ENCODE measurements at regions not wholly inside any gene's neighbourhood (a gene's known extent, or its start where the extent isn't known, plus 50 kb on each side); places are given as distances from the start of the nearest gene placed in this dataset.

GRCh38 chr14:97944380-97944779 is 1147.2 kb downstream of the VRK1 start:
- H3K9me3 Mint-ChIP-seq, result peaks cover 5 to 10% of the 10 kb centered on the region in 2 donors
- peak; percentile 38 to 46 for ATAC-seq (replicated peaks in 1 of 2)
- DNase-seq, result no peak
- peaks cover 32% of the 10 kb centered on the region for H3K4me1 Mint-ChIP-seq (ENCODE audit: low read depth)
- H3K27ac Mint-ChIP-seq, result peak overlapping the region; percentile 18
- no peaks in the 10 kb centered on the region for H3K27me3 Mint-ChIP-seq (ENCODE audit: low read depth)
- H3K36me3 Mint-ChIP-seq (ENCODE audit: insufficient read depth in 2 of 2), result peaks cover 9 to 14% of the 10 kb centered on the region in 2 donors
- peak overlapping the region in 1 of 2 donors; percentile 18 for H3K4me3 Mint-ChIP-seq

GRCh38 chr14:97945631-97946030 is 1148.4 kb downstream of the VRK1 start:
- H3K36me3 Mint-ChIP-seq (ENCODE audit: insufficient read depth in 2 of 2), result peaks cover 8 to 11% of the 10 kb centered on the region in 2 donors
- DNase-seq (no peak), ATAC-seq (replicated peaks in 1 of 2) (no peak)
- H3K9me3 Mint-ChIP-seq, result peaks cover 2 to 6% of the 10 kb centered on the region in 2 donors
- no peak overlapping the region for H3K4me3 Mint-ChIP-seq
- no peak overlapping the region for H3K27ac Mint-ChIP-seq
- H3K27me3 Mint-ChIP-seq (ENCODE audit: low read depth), result no peaks in the 10 kb centered on the region
- peaks cover 32% of the 10 kb centered on the region for H3K4me1 Mint-ChIP-seq (ENCODE audit: low read depth)

- H3K36me3 Mint-ChIP-seq (ENCODE audit: insufficient read depth in 2 of 2), result peaks cover 8 to 11% of the 10 kb centered on the region in 2 donors
- no peaks in the 10 kb centered on the region for H3K27me3 Mint-ChIP-seq (ENCODE audit: low read depth)
- ATAC-seq (replicated peaks in 1 of 2) (no peak), DNase-seq (no peak)
- H3K9me3 Mint-ChIP-seq, result peaks cover 2 to 6% of the 10 kb centered on the region in 2 donors
- H3K4me3 Mint-ChIP-seq, result no peak overlapping the region
- peaks cover 32% of the 10 kb centered on the region for H3K4me1 Mint-ChIP-seq (ENCODE audit: low read depth)
- no peak overlapping the region for H3K27ac Mint-ChIP-seq
Observed at GRCh38 chr14:97946240-97946639, 1149.1 kb downstream of the VRK1 start.

GRCh38 chr14:97946641-97947040 is 1149.5 kb downstream of the VRK1 start:
- DNase-seq, result no peak
- H3K27ac Mint-ChIP-seq, result no peak overlapping the region
- ATAC-seq (replicated peaks in 1 of 2), result no peak
- peaks cover 32% of the 10 kb centered on the region for H3K4me1 Mint-ChIP-seq (ENCODE audit: low read depth)
- H3K27me3 Mint-ChIP-seq (ENCODE audit: low read depth), result no peaks in the 10 kb centered on the region
- H3K4me3 Mint-ChIP-seq, result no peak overlapping the region
- peaks cover 1 to 6% of the 10 kb centered on the region in 2 donors for H3K9me3 Mint-ChIP-seq
- H3K36me3 Mint-ChIP-seq (ENCODE audit: insufficient read depth in 2 of 2), result peaks cover 7 to 11% of the 10 kb centered on the region in 2 donors

GRCh38 chr14:97948841-97949240 is 1151.7 kb downstream of the VRK1 start:
- ATAC-seq (replicated peaks in 1 of 2), result no peak
- Mint-ChIP-seq H3K27me3 (ENCODE audit: low read depth) (no peaks in the 10 kb centered on the region), H3K4me3 (no peak overlapping the region), H3K4me1 (ENCODE audit: low read depth) (peaks cover 34% of the 10 kb centered on the region), H3K27ac (no peak overlapping the region), H3K9me3 (no peaks in the 10 kb centered on the region), H3K36me3 (ENCODE audit: insufficient read depth in 2 of 2) (peaks cover 7 to 9% of the 10 kb centered on the region in 2 donors)
- DNase-seq, result no peak

- H3K4me1 Mint-ChIP-seq (ENCODE audit: low read depth), result peaks cover 7% of the 10 kb centered on the region
Observed at GRCh38 chr14:97956581-97957340, 1159.6 kb downstream of the VRK1 start.

GRCh38 chr14:97959251-97959650 is 1162.1 kb downstream of the VRK1 start:
- ATAC-seq (replicated peaks in 1 of 2) (no peak), DNase-seq (no peak)
- Mint-ChIP-seq H3K36me3 (ENCODE audit: insufficient read depth in 2 of 2) (peaks cover 24 to 51% of the 10 kb centered on the region in 2 donors), H3K4me3 (no peak overlapping the region), H3K27me3 (ENCODE audit: low read depth) (no peaks in the 10 kb centered on the region), H3K9me3 (peaks cover 9 to 10% of the 10 kb centered on the region in 2 donors), H3K4me1 (ENCODE audit: low read depth) (peaks cover 8% of the 10 kb centered on the region), H3K27ac (no peak overlapping the region)

More at GRCh38 chr14:97956581-97957340, 1159.6 kb downstream of the VRK1 start:
- peaks cover 9 to 10% of the 10 kb centered on the region in 2 donors for H3K9me3 Mint-ChIP-seq
- H3K27ac Mint-ChIP-seq, result no peak overlapping the region
- no peaks in the 10 kb centered on the region for H3K27me3 Mint-ChIP-seq (ENCODE audit: low read depth)
- no peak for DNase-seq
- H3K36me3 Mint-ChIP-seq (ENCODE audit: insufficient read depth in 2 of 2), result peaks cover 28 to 50% of the 10 kb centered on the region in 2 donors
- ATAC-seq (replicated peaks in 1 of 2), result no peak
- no peak overlapping the region for H3K4me3 Mint-ChIP-seq

GRCh38 chr14:97960436-97960835 is 1163.3 kb downstream of the VRK1 start:
- no peak for ATAC-seq (replicated peaks in 1 of 2)
- Mint-ChIP-seq H3K4me3 (no peak overlapping the region), H3K27me3 (ENCODE audit: low read depth) (no peaks in the 10 kb centered on the region), H3K4me1 (ENCODE audit: low read depth) (peaks cover 16% of the 10 kb centered on the region), H3K9me3 (peaks cover 9 to 10% of the 10 kb centered on the region in 2 donors), H3K27ac (no peak overlapping the region), H3K36me3 (ENCODE audit: insufficient read depth in 2 of 2) (peaks cover 23 to 44% of the 10 kb centered on the region in 2 donors)
- DNase-seq, result no peak

- peak; percentile 20 to 26 for DNase-seq
- Mint-ChIP-seq H3K27ac (peak overlapping the region; percentile 94), H3K9me3 (peaks cover 9 to 24% of the 10 kb centered on the region in 2 donors), H3K4me3 (peak overlapping the region; percentile 70), H3K4me1 (ENCODE audit: low read depth) (peaks cover 83% of the 10 kb centered on the region), H3K27me3 (ENCODE audit: low read depth) (no peaks in the 10 kb centered on the region), H3K36me3 (ENCODE audit: insufficient read depth in 2 of 2) (peaks cover 31 to 62% of the 10 kb centered on the region in 2 donors)
- ATAC-seq (replicated peaks in 1 of 2), result peak; percentile 81 to 82
Observed at GRCh38 chr14:97970222-97970621, 1173.0 kb downstream of the VRK1 start.

GRCh38 chr14:97975216-97975615 is 1178.0 kb downstream of the VRK1 start:
- Mint-ChIP-seq H3K27ac (peak overlapping the region; percentile 99), H3K4me1 (ENCODE audit: low read depth) (peaks cover 83% of the 10 kb centered on the region), H3K36me3 (ENCODE audit: insufficient read depth in 2 of 2) (peaks cover 19 to 35% of the 10 kb centered on the region in 2 donors), H3K4me3 (peak overlapping the region; percentile 89 to 97), H3K9me3 (peaks cover 2 to 9% of the 10 kb centered on the region in 2 donors), H3K27me3 (ENCODE audit: low read depth) (no peaks in the 10 kb centered on the region)
- DNase-seq, result peak in 1 of 2 donors; percentile 17
- ATAC-seq (replicated peaks in 1 of 2), result no peak

GRCh38 chr14:97975962-97976361 is 1178.8 kb downstream of the VRK1 start:
- Mint-ChIP-seq H3K27ac (peak overlapping the region; percentile 99), H3K4me1 (ENCODE audit: low read depth) (peaks cover 79% of the 10 kb centered on the region), H3K36me3 (ENCODE audit: insufficient read depth in 2 of 2) (peaks cover 17 to 29% of the 10 kb centered on the region in 2 donors), H3K4me3 (peak overlapping the region; percentile 89 to 97), H3K9me3 (peaks cover 0 to 4% of the 10 kb centered on the region in 2 donors), H3K27me3 (ENCODE audit: low read depth) (no peaks in the 10 kb centered on the region)
- ATAC-seq (replicated peaks in 1 of 2) (no peak), DNase-seq (no peak)

- ATAC-seq (replicated peaks in 1 of 2) (no peak), DNase-seq (peak in 1 of 2 donors; percentile 35)
- H3K27me3 Mint-ChIP-seq (ENCODE audit: low read depth), result no peaks in the 10 kb centered on the region
- H3K9me3 Mint-ChIP-seq, result peaks cover 0 to 3% of the 10 kb centered on the region in 2 donors
- H3K27ac Mint-ChIP-seq, result peak overlapping the region; percentile 99
- H3K4me1 Mint-ChIP-seq (ENCODE audit: low read depth), result peaks cover 77% of the 10 kb centered on the region
- peak overlapping the region; percentile 89 to 97 for H3K4me3 Mint-ChIP-seq
- H3K36me3 Mint-ChIP-seq (ENCODE audit: insufficient read depth in 2 of 2), result peaks cover 16 to 24% of the 10 kb centered on the region in 2 donors
Observed at GRCh38 chr14:97976861-97977260, 1179.7 kb downstream of the VRK1 start.

GRCh38 chr14:97977651-97978261 is 1180.6 kb downstream of the VRK1 start:
- peak; percentile 83 to 86 for DNase-seq
- Mint-ChIP-seq H3K4me3 (peak overlapping the region; percentile 89 to 97), H3K9me3 (peaks cover 0 to 1% of the 10 kb centered on the region in 2 donors), H3K27ac (peak overlapping the region; percentile 99), H3K4me1 (ENCODE audit: low read depth) (peaks cover 68% of the 10 kb centered on the region), H3K27me3 (ENCODE audit: low read depth) (no peaks in the 10 kb centered on the region), H3K36me3 (ENCODE audit: insufficient read depth in 2 of 2) (peaks cover 14 to 20% of the 10 kb centered on the region in 2 donors)
- ATAC-seq (replicated peaks in 1 of 2), result peak; percentile 91
